GM12891 (cell line): ENCODE measurements at regions not wholly inside any gene's neighbourhood (a gene's known extent, or its start where the extent isn't known, plus 50 kb on each side); places are given as distances from the start of the nearest gene placed in this dataset.

ENCODE experiments used
- PAX5 ChIP-seq: IDR thresholded peaks from 2 replicates; pipeline ENCODE4 v1.6.1; 2011; ENCODE audit warnings: low read length, moderate library complexity, mild to moderate bottlenecking; ENCODE audit not compliant: insufficient read depth, severe bottlenecking
- POLR2A ChIP-seq: IDR thresholded peaks from 2 replicates; pipeline ENCODE4 v1.6.1; 2011; ENCODE audit warnings: low read depth, low read length, control low read depth
- POLR2AphosphoS5 ChIP-seq: IDR thresholded peaks from 2 replicates; pipeline ENCODE4 v1.6.1; 2011; ENCODE audit warnings: low read depth, low read length, control low read depth
- POU2F2 ChIP-seq: IDR thresholded peaks from 2 replicates; pipeline ENCODE4 v1.6.1; 2011; ENCODE audit warnings: low read depth, mild to moderate bottlenecking, control low read depth, low read length, moderate library complexity
- SPI1 ChIP-seq: IDR thresholded peaks from 2 replicates; pipeline ENCODE4 v1.6.1; 2011; ENCODE audit warnings: low read depth, low read length, control low read depth
- TAF1 ChIP-seq: IDR thresholded peaks from 2 replicates; pipeline ENCODE4 v1.6.1; 2011; ENCODE audit warnings: low read depth, low read length, control low read depth

- TF ChIP-seq POLR2A (no peak), POLR2AphosphoS5 (no peak), PAX5 (no peak), TAF1 (no peak), SPI1 (no peak), POU2F2 (no peak)
Observed at GRCh38 chr13:79237981-79238380, 168.1 kb downstream of the RBM26 start.
